Upper lobe of left lung (tissue), 4 donors: ENCODE measurements at regions not wholly inside any gene's neighbourhood (a gene's known extent, or its start where the extent isn't known, plus 50 kb on each side); places are given as distances from the start of the nearest gene placed in this dataset.

Experiments used
- EP300 ChIP-seq, 4 donors: sonication (generic); formaldehyde crosslinking; IDR thresholded peaks; one replicate each; pipeline ENCODE4 v1.5.1; 2017; ENCODE audit warnings: antibody characterized with exemption in 4 of 4, control low read depth in 2 of 4
- POLR2A ChIP-seq, 4 donors: fragments of 450-650 bp; IDR thresholded peaks; one replicate each; pipeline ENCODE4 v1.5.1; 2016 to 2017; ENCODE audit warnings: antibody characterized with exemption in 4 of 4, mild to moderate bottlenecking in 2 of 4
- POLR2AphosphoS5 ChIP-seq, 2 donors: sonication (generic); formaldehyde crosslinking; IDR thresholded peaks; one replicate each; pipeline ENCODE4 v1.5.1; 2017; ENCODE audit warnings: antibody characterized with exemption in 2 of 2
- TF ChIP-seq, protein P1 (sequence below), 6 experiments: fragments of 450-650 bp in 4 of 6; fragments of 200-600 bp in 2 of 6; sonication (generic) in 2 of 6; IDR thresholded peaks; one replicate each; pipeline ENCODE4 v1.5.1; 2016 to 2019; ENCODE audit warnings: antibody characterized with exemption in 6 of 6

DNA sequence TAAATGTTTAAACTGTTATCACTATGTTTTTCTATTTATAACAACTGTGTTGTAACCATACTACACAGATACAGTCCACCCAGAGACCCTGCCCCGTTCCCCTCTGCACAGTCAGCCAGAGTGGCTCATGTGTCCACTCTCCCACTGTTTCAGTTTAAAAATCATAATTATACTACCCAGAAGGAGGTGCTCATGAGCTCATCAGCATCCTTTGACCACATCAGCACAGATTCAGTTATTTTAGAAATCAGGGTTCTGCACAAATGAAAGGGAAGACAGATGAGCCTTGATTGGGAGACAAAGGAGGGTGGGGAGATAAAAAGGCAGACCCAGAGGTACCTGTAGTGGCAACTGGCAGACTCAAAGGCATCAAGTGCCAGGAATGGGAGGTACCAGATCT, 124.3 kb downstream of the RCN1 start:
- TF ChIP-seq POLR2A (IDR thresholded peaks at IDR 0.05) (no peak), POLR2AphosphoS5 (IDR thresholded peaks at IDR 0.05) (no peak), EP300 (IDR thresholded peaks at IDR 0.05) (no peak)
- TF ChIP-seq, protein P1, sequence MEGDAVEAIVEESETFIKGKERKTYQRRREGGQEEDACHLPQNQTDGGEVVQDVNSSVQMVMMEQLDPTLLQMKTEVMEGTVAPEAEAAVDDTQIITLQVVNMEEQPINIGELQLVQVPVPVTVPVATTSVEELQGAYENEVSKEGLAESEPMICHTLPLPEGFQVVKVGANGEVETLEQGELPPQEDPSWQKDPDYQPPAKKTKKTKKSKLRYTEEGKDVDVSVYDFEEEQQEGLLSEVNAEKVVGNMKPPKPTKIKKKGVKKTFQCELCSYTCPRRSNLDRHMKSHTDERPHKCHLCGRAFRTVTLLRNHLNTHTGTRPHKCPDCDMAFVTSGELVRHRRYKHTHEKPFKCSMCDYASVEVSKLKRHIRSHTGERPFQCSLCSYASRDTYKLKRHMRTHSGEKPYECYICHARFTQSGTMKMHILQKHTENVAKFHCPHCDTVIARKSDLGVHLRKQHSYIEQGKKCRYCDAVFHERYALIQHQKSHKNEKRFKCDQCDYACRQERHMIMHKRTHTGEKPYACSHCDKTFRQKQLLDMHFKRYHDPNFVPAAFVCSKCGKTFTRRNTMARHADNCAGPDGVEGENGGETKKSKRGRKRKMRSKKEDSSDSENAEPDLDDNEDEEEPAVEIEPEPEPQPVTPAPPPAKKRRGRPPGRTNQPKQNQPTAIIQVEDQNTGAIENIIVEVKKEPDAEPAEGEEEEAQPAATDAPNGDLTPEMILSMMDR (IDR thresholded peaks at IDR 0.05), result no peak
